ENCODE measurements at regions not wholly inside any gene's neighbourhood (a gene's known extent, or its start where the extent isn't known, plus 50 kb on each side); places are given as distances from the start of the nearest gene placed in this dataset.
"Not testable (repeated sequence)": the region's sequence is repeated elsewhere in the genome, so short reads cannot be mapped to it uniquely, and the experiment has no call there.

GRCh38 chr14:38559711-38560110 is 303.8 kb upstream of the CLEC14A start:
- no peak for DNase-seq

- not testable (repeated sequence) for DNase-seq
Observed at GRCh38 chr14:38557391-38557790, 301.5 kb upstream of the CLEC14A start.

DNA sequence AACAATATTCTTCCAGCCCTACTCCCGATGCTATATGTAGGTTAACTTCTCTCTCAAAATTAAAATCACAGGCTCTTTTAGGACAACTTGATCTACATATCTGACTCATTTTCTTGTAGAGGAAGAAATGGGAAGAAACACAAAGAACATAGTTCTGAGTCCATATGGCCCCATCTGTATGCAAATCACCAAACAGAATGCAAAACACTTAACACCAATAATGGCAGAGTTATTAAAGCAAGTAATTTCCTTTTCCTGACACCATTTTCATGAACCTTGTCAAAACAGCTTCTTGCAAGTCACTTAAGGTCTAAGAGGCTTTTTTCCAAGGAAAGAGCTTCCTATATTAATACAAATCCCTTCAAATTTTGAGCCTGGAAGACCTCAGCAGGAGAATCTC is 300.4 kb upstream of the CLEC14A start:
- DNase-seq, result no peak

DNA sequence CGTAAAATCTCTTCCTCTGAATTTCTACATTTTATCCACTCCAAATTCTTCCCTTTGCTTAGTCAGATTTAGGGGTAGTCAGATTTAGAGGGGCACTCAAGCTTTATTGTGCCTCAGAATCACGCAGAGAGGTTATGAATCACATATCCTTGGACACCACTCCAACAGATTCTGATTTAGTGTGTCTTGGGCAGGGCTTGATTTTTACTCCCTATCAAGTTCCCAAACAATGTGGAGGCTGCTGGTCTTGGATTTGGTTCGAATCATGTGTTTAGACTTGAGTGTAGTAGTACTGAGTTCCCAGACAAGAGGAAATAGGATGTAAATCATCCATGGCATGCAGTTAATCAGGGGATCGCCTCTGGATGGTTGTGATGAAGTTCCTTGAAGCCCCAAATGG is 298.1 kb upstream of the CLEC14A start:
- no peak for DNase-seq

DNA sequence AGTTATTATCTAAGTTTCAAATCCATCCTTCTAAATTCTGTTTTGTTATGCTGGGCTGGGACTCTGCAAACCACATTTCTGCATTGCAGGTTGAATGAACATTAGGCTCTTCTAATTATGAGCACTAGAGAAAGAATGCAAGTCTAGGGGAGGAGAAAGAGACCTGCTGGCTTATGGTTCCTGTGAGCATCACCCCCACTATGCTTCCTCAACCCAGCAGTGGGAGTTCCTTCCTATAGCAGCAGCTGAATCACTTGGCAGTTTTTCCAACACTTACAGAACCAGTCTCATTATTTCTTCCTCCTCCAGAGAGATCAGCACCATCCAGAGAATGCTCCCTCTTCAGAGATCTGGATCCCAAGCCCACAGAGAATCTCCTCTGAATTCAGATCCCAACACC is 297.7 kb upstream of the CLEC14A start:
- DNase-seq, result no peak

GRCh38 chr14:38549564-38549963 is 293.7 kb upstream of the CLEC14A start:
- no peak for DNase-seq

DNA sequence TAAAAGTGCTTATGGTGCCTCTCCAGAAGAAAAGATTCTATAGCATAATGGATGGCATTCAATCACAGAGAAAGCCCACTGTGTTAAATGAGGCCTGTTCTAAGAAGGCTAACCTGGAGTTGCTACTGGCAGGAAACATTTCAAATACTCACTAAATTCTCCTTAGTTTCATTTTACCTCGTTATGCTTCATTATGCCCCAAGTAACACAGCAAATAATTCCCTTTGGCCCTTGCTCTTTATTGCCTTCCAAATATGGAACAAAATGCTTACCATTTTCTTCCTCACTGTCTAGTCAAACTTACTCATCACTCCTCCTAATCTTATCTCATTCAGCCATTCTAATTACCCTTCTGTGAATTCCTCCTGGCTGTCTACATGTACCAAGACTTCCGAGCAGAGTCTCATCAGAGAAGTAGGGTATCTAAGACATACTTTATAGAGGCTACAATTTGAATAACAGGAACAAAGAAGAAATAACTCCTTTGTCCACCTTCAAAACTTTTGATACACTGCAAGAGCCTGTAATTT is 292.1 kb upstream of the CLEC14A start:
- no peak for DNase-seq

- no peak for DNase-seq
Observed at GRCh38 chr14:38546932-38547551, 291.1 kb upstream of the CLEC14A start.

- no peak for DNase-seq
Observed at GRCh38 chr14:38544776-38545175, 288.9 kb upstream of the CLEC14A start.

- not testable (repeated sequence) for DNase-seq
Observed at GRCh38 chr14:38543851-38544250, 288.0 kb upstream of the CLEC14A start.

DNA sequence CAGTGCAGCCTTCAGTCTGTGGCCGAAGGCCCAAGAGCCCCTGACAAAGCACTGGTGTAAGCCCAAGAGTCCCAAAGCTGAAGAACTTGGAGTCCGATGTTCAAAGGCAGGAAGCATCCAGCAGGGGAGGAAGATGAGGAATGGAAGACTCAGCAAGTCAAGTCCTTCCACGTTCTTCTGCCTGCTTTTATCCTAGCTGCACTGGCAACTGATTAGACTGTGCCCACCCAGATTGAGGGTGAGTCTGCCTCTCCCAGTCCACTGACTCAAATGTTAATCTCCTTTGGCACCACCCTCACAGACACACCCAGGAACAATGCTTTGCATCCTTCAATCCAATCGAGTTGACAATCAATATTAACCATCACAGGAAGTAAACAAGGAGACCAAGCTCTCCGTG is 282.2 kb upstream of the CLEC14A start:
- not testable (repeated sequence) for DNase-seq

DNA sequence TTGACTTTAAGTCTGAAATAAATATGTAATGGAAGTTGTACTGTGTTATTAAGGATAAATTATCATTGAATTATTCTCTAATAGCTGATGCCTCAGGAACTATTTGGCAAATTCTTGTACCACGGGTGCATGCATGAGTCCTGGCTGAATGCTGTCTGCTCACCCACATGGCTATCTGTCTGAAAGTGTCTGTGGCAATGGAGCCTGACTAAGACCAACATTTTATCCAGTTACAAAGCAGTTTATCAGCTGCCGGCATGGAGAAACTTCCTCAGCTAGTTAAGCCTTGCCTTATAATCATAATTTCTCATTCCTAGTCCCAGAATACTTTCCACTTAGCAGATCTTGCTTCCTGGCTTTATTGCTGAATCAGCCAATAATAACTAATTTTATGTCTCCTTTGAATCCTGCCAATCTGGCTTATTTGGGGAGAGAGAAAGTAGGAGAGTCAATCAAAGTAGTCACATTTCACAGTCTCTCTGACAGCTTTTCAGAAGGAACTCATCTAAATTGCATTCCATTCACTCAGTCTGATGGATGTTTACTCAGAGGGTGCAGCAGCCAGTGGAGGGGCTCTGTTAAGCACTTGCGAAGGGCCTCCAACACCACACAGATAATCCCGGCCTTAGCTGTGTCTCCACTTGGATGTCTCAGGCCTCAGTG is 280.6 kb upstream of the CLEC14A start:
- DNase-seq, result no peak

GRCh38 chr14:38528582-38528981 is 272.7 kb upstream of the CLEC14A start:
- DNase-seq, result no peak

DNA sequence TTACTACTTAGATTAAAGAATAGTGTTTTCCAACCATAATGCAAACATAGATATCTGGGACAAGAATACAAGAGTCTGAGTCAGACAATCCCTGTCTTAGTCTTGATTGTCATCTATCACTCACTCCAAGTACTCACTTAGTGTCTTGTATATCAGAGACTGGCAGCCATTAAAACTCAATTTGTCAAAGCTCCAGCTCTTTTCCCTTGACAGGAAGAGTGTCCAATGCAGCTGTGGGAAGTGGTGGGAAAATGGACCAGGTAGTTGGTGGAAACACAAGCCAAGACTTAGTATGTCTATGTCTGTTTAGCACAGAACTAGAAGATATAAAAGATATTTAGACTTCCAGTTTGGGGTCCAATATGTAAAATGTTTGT is 271.6 kb upstream of the CLEC14A start:
- DNase-seq, result no peak

GRCh38 chr14:38526826-38527501 is 271.1 kb upstream of the CLEC14A start:
- DNase-seq, result no peak

GRCh38 chr14:38524636-38525509 is 269.0 kb upstream of the CLEC14A start:
- no peak for DNase-seq

DNA sequence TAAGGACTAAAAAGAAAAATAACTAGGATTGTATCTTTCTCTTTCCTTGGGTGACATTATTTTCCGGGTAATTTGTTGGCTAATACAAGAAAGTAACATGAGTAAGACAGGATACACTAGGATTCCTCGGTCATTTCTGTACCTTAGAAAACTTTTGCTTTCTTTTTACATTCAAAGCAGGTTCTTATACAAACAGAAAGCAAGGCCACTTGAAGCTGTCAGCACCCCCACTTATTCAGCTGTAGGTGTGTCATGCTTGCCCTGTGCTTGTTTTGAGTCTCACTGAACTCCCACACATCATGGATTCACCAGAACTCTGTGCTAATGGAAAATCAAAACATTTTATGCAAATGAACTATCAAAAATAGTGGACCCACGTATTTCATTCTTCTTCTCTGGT is 266.8 kb upstream of the CLEC14A start:
- DNase-seq, result no peak

DNA sequence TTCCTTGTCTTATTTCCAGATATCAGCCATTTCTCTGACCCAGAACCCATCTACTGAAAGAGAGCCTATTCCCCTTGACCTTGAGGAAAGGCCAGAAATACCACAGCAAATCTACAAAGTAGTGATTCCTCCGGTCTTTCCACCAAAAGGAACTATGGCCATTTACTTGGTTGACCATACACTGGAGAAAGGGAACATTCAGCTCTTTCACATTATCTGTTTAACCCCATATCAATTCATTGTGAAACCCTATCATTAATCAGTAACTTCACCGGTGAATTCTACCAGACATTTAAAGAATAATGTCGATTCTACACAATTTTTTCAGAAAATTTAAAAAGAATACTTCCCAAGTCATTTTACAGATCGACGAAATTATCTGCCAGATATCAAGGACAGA is 265.7 kb upstream of the CLEC14A start:
- no peak for DNase-seq

GRCh38 chr14:38517426-38517825 is 261.5 kb upstream of the CLEC14A start:
- no peak for DNase-seq

- DNase-seq, result no peak
Observed at GRCh38 chr14:38512236-38512635, 256.3 kb upstream of the CLEC14A start.

DNA sequence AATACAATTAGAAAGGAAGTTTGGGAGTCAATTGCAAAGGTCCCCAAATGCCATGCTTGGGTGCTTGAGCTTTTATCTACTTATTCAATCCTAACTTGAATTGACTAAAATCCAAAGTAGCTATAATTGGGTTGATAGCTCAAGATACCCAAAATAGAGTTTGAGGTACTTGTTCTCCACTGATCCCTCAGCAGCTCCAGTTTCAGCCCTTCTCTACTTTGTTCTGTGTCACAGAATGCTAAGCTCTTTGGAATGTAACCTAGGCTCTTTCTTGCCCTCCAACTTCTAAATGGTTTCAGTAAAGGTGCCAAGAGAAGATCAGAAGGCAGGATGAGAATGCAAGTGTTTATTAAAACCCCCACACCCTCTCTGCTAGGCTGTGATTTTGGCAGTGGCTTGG is 251.4 kb upstream of the CLEC14A start:
- DNase-seq, result no peak

DNA sequence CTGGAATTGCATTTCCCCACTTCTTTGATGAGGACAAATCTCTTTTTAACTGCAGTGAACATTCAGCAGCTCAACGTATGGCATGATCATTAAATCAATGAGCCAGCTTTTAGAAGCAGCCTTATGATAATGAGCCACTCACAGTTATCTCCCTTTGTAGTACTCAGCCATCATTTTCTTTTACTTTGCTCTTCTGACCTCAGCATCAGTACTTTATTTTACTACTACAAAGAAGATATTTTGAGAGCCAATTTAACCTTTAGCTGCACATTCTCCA is 250.0 kb upstream of the CLEC14A start:
- DNase-seq, result no peak
